CD1c-positive myeloid dendritic cell (primary cell): ENCODE measurements at regions not wholly inside any gene's neighbourhood (a gene's known extent, or its start where the extent isn't known, plus 50 kb on each side); places are given as distances from the start of the nearest gene placed in this dataset.

Experiments
- DNase-seq: peaks from one replicate; pipeline ENCODE4 v3.0.0-alpha.2; 2016; ENCODE audit errors: extremely low spot score

DNA sequence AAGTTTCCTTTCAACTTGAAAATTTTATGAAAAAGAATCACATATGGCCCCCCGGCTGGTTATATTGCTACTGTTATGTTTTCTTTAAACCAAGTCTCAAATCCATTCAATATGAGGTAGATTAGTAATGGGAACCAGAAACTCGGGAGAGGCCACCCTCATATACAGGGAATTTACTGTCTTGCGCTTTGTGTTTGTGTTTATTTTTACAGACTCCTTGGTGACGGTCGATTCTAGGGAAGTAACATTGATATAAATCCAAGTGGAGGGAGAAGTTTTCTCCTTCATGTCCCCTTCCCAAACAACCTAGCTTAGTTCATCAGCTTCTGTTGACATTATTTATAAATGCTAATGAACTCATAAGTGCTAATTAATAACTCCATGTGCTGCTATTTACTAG lies 163.5 kb upstream of the LMO4 start:
- DNase-seq = no peak

GRCh38 chr1:87167157-87167789 lies 161.4 kb upstream of the LMO4 start:
- no peak for DNase-seq

- DNase-seq = no peak
Observed at GRCh38 chr1:87167848-87168525, 160.7 kb upstream of the LMO4 start.

DNA sequence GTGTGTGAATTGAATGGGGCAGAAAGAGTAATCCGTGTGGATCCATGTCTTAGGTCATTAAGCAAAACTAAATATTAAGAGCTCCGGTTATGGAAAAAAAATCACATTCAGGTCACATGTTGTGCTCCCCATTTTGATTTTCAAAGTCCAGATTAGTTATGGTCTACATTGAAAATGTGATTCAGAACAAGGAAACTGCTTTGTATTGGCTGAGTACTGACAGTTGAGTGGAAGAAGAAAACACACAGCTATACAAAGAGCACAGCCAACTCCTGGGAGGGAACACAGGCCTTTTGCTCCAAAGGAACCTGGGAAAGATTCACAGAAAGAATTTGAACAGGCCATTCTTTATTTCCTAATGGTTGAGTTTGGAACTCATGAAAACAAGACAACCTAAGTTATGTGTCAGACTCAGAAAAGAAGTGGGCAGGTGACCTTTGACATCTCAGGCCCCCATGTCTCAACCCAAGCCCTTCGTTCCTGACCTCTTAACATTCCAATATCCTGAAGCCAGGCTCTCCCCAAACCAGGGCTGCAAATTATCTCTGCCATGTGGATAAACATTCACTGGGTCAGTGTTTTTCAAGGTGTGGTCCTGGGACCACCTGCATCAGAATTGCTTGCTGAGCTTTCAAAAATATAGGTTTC lies 159.3 kb upstream of the LMO4 start:
- DNase-seq = no peak

DNA sequence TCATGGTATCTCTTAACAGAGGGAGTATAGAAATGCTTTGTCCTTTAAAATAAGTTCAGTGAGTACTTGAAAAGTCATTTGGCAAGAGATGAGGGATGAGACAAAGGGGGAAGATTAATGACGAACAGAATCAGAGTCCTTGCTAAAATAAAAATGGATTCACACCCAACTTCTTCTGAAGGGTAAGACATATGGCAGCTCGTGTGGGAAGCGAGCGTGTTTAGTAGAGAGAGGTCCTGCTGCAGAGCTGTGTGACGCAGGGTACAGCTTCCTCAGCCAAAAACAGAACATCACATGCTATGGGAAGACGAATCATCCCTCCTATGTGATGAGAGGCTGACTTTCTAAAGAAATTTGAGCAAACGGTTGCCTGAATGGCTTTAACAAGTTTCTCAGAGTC lies 158.5 kb upstream of the LMO4 start:
- DNase-seq = peak; percentile 37

GRCh38 chr1:87170931-87171598 lies 157.6 kb upstream of the LMO4 start:
- DNase-seq = no peak

DNA sequence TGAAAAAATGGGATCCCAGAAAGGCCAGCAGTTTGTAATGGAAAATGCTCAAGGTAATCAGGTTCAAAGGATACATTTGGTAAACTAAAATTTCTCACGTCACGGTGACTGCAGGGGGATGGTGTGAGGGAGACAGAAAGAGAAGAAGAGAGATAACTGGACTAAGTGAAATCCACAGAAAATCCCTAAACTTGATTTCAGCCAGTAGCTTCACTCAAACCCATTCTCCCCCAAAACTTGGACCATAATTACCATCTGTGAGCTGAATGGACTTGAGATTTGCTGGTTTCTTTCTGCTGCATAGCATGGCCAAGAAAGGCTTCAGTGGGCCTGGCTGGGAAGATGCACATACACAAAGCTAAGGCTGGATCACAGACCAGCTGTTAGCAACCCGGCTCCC lies 155.4 kb upstream of the LMO4 start:
- DNase-seq = no peak

- DNase-seq = no peak
Observed at GRCh38 chr1:87174724-87175245, 153.9 kb upstream of the LMO4 start.

GRCh38 chr1:87176087-87176486 lies 152.6 kb upstream of the LMO4 start:
- peak; percentile 56 for DNase-seq

- peak; percentile 41 for DNase-seq
Observed at GRCh38 chr1:87176514-87176913, 152.2 kb upstream of the LMO4 start.

DNA sequence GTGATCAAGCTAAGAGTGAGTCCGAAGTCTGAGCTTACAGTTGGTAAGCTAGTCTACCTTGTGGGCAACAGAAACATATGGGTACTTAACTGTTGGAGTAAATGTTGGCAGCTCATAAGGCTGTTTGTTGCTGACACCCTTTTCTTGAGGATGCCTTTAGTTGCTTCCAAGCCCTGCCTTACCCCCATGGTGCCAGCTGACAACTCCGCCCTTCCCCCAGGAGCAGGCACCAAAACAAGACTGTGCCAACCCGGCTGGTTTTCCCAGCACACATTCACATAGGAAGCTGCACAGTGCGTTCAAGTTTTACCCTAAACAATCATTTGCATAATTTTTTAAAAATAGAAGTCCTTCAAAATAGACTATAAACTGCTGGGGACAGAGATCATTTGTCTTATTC lies 150.2 kb upstream of the LMO4 start:
- no peak for DNase-seq

GRCh38 chr1:87179076-87179810 lies 149.4 kb upstream of the LMO4 start:
- no peak for DNase-seq

DNA sequence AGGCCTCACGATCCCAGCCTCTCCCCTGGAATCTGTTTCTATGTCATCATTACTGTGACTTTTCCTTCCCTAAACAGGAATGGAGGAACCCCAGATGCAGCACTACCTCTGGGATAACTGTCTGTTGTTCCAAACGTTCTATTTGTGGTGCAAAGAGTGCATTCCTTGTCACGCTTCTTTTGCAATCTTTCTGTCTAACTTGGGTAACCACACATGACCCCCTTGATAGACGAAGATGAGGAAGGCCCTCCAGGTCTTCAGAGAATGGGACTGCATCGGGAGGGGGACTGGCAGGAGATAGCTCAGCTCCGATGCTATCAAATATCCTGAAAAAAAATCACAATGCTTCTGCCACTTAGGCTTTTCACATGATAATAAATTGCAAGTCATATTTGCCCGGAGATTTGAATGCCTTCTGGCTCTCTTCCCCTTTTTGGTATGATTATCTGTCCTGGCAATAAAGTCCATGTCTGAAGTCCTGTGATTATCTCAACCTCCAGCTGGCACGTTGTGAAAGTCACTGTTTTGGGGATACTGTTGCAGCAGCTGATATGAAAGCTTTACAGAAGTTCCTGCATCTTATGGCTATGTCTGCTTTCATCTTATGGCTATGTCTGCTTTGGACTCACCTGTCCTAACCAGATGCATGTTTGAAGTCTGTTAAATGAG lies 148.7 kb upstream of the LMO4 start:
- DNase-seq = peak; percentile 65

DNA sequence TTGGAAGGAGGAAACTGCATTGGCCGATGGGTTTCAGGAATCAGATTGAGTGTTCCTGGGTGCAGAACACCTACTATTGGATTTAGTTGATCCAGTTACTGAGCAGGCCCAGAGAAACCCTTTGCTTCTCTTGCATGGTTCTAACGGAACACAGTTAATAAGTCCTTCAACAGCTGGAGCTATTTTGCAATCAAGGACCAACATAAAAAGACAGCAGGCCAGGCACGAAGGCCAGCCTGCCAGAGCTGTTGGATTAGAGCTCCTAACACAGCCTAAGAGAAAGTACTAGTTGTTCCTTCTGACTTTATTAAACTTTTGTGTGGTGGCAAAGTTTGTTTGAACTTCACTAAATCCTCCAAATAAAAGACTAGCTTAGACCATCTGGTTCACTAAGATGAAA lies 148.0 kb upstream of the LMO4 start:
- no peak for DNase-seq

DNA sequence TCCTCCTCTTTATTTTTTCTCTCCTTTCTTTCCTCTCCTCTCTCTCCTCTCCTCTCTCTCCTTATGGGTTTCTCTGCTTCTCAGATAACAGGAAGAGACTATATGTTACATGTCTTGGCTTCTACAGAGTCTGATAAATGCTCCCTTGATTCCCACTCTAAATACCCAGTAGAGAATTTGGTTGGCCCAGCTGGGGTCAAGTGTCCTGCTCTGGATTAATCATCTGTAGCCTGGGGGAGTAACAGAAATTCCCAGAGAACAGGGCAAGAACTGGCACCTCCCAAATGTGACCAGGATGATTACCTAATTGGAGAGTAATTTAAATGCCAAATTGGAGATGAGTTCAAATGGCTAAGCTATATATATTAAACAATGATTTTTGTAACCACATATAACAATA lies 146.1 kb upstream of the LMO4 start:
- no peak for DNase-seq

DNA sequence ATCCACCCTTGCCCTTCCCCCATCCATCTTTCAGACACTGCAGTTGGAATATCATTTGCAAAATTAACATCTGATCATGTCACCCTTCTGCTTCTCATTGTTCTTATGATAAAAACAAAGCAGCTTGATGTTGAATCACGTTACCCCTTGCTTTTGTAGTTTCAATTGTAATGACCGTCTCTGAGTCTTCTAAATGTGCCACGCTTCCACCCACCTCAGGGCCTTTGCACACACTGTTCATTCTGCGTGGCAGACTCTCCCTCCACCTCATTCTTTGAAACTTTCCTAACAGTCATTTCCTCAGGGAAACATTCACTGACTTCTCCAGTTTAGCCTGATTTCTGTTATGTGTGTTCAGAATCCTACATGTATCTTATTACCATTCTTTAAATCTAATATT lies 143.6 kb upstream of the LMO4 start:
- DNase-seq = no peak

DNA sequence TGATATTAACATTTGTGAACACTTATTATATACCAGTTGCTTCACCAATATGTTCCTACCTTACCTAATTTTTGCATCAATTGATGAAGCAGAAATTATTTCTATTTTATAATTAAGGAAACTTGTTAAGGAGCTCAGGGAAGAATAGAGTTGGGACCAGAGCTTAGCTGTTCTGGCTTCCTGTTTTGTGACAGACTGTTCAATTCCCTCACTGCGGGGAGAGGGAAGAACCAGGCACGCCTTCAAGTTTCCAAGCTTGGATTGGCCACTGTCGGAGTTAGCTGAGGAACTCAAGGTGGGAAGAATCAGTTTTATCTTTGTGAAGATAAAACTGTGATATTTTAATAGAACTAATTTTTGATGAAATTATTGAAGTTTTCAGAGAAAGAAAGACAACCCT lies 142.3 kb upstream of the LMO4 start:
- peak; percentile 27 for DNase-seq

- DNase-seq = no peak
Observed at GRCh38 chr1:87188640-87189039, 140.0 kb upstream of the LMO4 start.

- DNase-seq = no peak
Observed at GRCh38 chr1:87190402-87190801, 138.3 kb upstream of the LMO4 start.

- no peak for DNase-seq
Observed at GRCh38 chr1:87191646-87192045, 137.0 kb upstream of the LMO4 start.

DNA sequence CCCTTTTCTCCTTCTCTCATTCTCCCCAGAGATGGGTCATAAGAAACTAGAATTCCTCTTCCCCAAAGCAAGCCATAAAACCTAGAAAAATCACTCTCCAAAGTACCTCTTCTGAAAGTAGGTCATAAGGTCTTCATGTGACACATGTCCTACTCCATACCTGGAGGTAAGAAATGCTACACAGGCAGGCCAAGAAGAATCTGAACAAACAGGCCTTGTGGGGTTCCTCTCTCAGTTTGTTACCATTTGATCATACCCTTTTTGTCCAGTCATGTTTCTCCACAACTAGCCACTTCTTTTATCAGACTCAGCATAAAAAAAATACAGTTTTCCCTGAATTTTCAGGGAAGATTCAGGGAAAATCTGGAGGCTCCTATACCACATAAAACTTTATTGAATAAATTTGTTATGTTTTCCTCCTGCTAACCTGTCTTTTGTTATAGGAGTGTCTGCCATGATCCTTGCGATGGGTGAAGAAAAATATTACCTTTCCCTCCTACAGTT lies 134.4 kb upstream of the LMO4 start:
- DNase-seq = no peak
